Fibroblast of lung (primary cell): ENCODE measurements at regions not wholly inside any gene's neighbourhood (a gene's known extent, or its start where the extent isn't known, plus 50 kb on each side); places are given as distances from the start of the nearest gene placed in this dataset.

Experiments used
- DNase-seq, 2 donors: peaks; one replicate each; pipeline versions ENCODE4 v3.0.0 to v3.0.0-alpha.2; 2010; ENCODE audit warnings: low read depth in 2 of 2
- H2AFZ ChIP-seq: 2 replicates; pipeline ENCODE4 v1.5.1; 2012; ENCODE audit warnings: low read length, control low read depth, inconsistent platforms
- H3K27ac ChIP-seq: 2 replicates; pipeline ENCODE4 v1.5.1; 2011; ENCODE audit warnings: low read length, control low read depth; ENCODE audit not compliant: insufficient read depth
- H3K27me3 ChIP-seq: 2 replicates; pipeline ENCODE4 v1.5.1; 2011; ENCODE audit warnings: mild to moderate bottlenecking, low read length; ENCODE audit not compliant: control insufficient read depth, insufficient read depth
- H3K36me3 ChIP-seq: 2 replicates; pipeline ENCODE4 v1.5.1; 2011; ENCODE audit warnings: low read length; ENCODE audit not compliant: control insufficient read depth, insufficient read depth
- H3K4me1 ChIP-seq: 2 replicates; pipeline ENCODE4 v1.5.1; 2011; ENCODE audit warnings: low read length; ENCODE audit not compliant: control insufficient read depth, insufficient read depth; ENCODE audit errors: extremely low read depth
- H3K4me2 ChIP-seq: 2 replicates; pipeline ENCODE4 v1.5.1; 2011; ENCODE audit warnings: low read length, control low read depth; ENCODE audit not compliant: insufficient read depth; ENCODE audit errors: extremely low read depth
- H3K4me3 ChIP-seq, 4 experiments: fragments of 200-600 bp in 1 of 4; sonication (generic) in 1 of 4; replicated peaks in 1 of 4; 2 replicates each; pipeline ENCODE4 v1.5.1; 2011 to 2016; ENCODE audit warnings: low read length in 4 of 4, low read depth in 3 of 4, mild to moderate bottlenecking in 3 of 4, control low read depth in 2 of 4, inconsistent platforms in 1 of 4, mixed read lengths in 1 of 4; ENCODE audit not compliant: insufficient read depth in 1 of 4; ENCODE audit errors: control extremely low read depth in 1 of 4
- H3K79me2 ChIP-seq: 2 replicates; pipeline ENCODE4 v1.5.1; 2012; ENCODE audit warnings: mild to moderate bottlenecking, low read length, inconsistent platforms; ENCODE audit not compliant: control insufficient read depth, insufficient read depth
- H3K9ac ChIP-seq: 2 replicates; pipeline ENCODE4 v1.5.1; 2011; ENCODE audit warnings: mild to moderate bottlenecking, low read length, control low read depth; ENCODE audit not compliant: insufficient read depth
- H3K9me3 ChIP-seq: 2 replicates; pipeline ENCODE4 v1.5.1; 2012; ENCODE audit warnings: low read depth, low read length; ENCODE audit not compliant: control insufficient read depth, insufficient read depth
- H4K20me1 ChIP-seq: 2 replicates; pipeline ENCODE4 v1.5.1; 2011; ENCODE audit warnings: low read length; ENCODE audit not compliant: control insufficient read depth, insufficient read depth; ENCODE audit errors: extremely low read depth
- CTCF ChIP-seq, 2 donors: IDR thresholded peaks in 1 of 2; conservative IDR thresholded peaks in 1 of 2; 1 replicate in 1 of 2; 2 replicates in 1 of 2; pipeline ENCODE4 v1.5.1; 2011 to 2012; ENCODE audit warnings: low read length in 2 of 2, control low read depth in 1 of 2, inconsistent platforms in 1 of 2, low read depth in 1 of 2, mild to moderate bottlenecking in 1 of 2
- EZH2 ChIP-seq: IDR thresholded peaks from 2 replicates; pipeline ENCODE4 v1.5.1; 2012; ENCODE audit warnings: low read length, control low read depth, mild to moderate bottlenecking; ENCODE audit errors: missing control alignments

- no peaks in the 10 kb centered on the region for H4K20me1 ChIP-seq
- no peaks in the 10 kb centered on the region for H3K36me3 ChIP-seq
- H3K79me2 ChIP-seq: no peaks in the 10 kb centered on the region
- no peak overlapping the region for H2AFZ ChIP-seq
- no peaks in the 10 kb centered on the region for H3K27me3 ChIP-seq
- H3K9ac ChIP-seq: no peak overlapping the region
- no peaks in the 10 kb centered on the region for H3K4me1 ChIP-seq
- H3K27ac ChIP-seq: no peak overlapping the region
- no peaks in the 10 kb centered on the region for H3K9me3 ChIP-seq
- no peak for DNase-seq
- TF ChIP-seq CTCF (conservative IDR thresholded peaks at IDR 0.05 in 1 of 2, IDR thresholded peaks at IDR 0.05 in 1 of 2; ENCODE audit: low read depth in 1 of 2, low read length in 2 of 2) (no peak), EZH2 (no peak)
- H3K4me2 ChIP-seq: no peak overlapping the region
- H3K4me3 ChIP-seq: no peak overlapping the region
Measured at GRCh38 chr6:144742779-144743178, 457.6 kb downstream of the UTRN start.

- Histone ChIP-seq H4K20me1 (no peaks in the 10 kb centered on the region), H3K79me2 (no peaks in the 10 kb centered on the region), H3K4me3 (no peak overlapping the region), H3K27me3 (no peaks in the 10 kb centered on the region), H3K27ac (no peak overlapping the region), H2AFZ (no peak overlapping the region), H3K36me3 (no peaks in the 10 kb centered on the region), H3K4me1 (no peaks in the 10 kb centered on the region), H3K4me2 (no peak overlapping the region), H3K9ac (no peak overlapping the region), H3K9me3 (no peaks in the 10 kb centered on the region)
- no peak for DNase-seq
- TF ChIP-seq CTCF (conservative IDR thresholded peaks at IDR 0.05 in 1 of 2, IDR thresholded peaks at IDR 0.05 in 1 of 2; ENCODE audit: low read depth in 1 of 2, low read length in 2 of 2) (no peak), EZH2 (no peak)
Measured at GRCh38 chr6:144744720-144745119, 459.6 kb downstream of the UTRN start.

GRCh38 chr6:144745439-144745838, 460.3 kb downstream of the UTRN start:
- Histone ChIP-seq H3K79me2 (no peaks in the 10 kb centered on the region), H2AFZ (no peak overlapping the region), H3K4me1 (no peaks in the 10 kb centered on the region), H3K27me3 (no peaks in the 10 kb centered on the region), H3K36me3 (no peaks in the 10 kb centered on the region), H3K4me2 (no peak overlapping the region), H3K9ac (no peak overlapping the region), H4K20me1 (no peaks in the 10 kb centered on the region), H3K27ac (no peak overlapping the region), H3K9me3 (no peaks in the 10 kb centered on the region), H3K4me3 (no peak overlapping the region)
- TF ChIP-seq CTCF (conservative IDR thresholded peaks at IDR 0.05 in 1 of 2, IDR thresholded peaks at IDR 0.05 in 1 of 2; ENCODE audit: low read depth in 1 of 2, low read length in 2 of 2): no peak
- DNase-seq: no peak
